GM18505 (cell line): ENCODE measurements at regions not wholly inside any gene's neighbourhood (a gene's known extent, or its start where the extent isn't known, plus 50 kb on each side); places are given as distances from the start of the nearest gene placed in this dataset.

ENCODE experiments used
- ATAC-seq: cut with Tn5 transposase; IDR thresholded peaks from one replicate; pipeline ENCODE4 v1.9.1; 2021; ENCODE audit not compliant: unreplicated experiment
- POLR2A ChIP-seq: IDR thresholded peaks from 4 replicates; pipeline ENCODE4 v1.6.1; 2011; ENCODE audit warnings: borderline replicate concordance; ENCODE audit not compliant: insufficient read depth, insufficient read length; ENCODE audit errors: extremely low read depth

DNA sequence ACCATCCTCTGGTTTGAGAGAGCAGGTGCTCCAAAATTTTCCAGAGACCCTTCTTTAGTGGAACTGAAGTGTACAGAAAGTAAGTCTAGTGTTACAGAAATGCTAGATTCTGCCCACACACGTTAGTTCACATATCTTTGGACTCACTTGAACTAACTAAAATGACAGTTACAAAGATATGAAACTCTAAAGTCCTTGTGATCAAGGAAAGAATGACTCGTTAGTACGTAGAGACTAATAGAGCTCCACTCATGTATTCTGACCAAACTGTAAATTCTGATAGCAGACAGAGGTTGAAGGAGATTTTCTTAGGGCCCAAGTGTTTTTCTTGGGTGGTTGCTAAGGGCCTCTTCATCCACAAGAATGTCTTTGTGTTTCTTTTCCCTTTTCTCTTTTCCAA lies 491.5 kb upstream of the B3GALT2 start:
- no peak for TF ChIP-seq POLR2A
- no peak for ATAC-seq

- TF ChIP-seq POLR2A, result no peak
- ATAC-seq, result no peak
Observed at GRCh38 chr1:193676996-193677549, 490.7 kb upstream of the B3GALT2 start.

GRCh38 chr1:193674292-193674944 lies 488.0 kb upstream of the B3GALT2 start:
- no peak for TF ChIP-seq POLR2A
- ATAC-seq, result no peak

DNA sequence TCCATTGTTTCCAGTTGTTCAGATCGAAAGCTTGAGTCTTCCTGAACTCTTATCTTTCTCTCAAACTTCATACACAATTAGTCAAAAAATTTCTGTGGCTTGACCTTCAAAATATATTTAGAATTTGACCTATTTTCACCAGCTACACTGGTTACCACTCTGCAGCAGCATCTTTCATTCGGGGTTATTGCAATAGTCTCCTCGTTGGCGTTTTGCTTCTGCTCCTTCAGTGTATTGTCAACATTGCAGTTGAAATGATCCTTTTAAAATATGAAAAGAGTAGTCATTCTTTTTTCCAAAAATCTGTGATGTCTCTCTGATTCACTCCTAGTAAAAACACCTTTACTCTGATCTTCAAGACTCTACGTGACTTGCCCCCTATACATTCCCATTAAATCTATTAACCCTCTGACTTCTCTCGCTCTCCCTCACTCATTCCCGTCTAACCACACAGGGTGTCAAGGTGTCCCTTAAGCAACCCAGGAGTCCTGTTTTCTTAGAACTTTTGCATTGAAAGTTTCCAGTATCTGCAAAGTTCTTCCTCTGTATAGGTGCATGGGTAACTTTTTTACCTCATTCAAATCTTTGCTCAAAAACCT lies 480.2 kb upstream of the B3GALT2 start:
- ATAC-seq, result no peak
- no peak for TF ChIP-seq POLR2A

GRCh38 chr1:193663965-193664364 lies 477.6 kb upstream of the B3GALT2 start:
- ATAC-seq, result no peak
- TF ChIP-seq POLR2A, result no peak

- no peak for TF ChIP-seq POLR2A
- ATAC-seq, result no peak
Observed at GRCh38 chr1:193662030-193662429, 475.6 kb upstream of the B3GALT2 start.

DNA sequence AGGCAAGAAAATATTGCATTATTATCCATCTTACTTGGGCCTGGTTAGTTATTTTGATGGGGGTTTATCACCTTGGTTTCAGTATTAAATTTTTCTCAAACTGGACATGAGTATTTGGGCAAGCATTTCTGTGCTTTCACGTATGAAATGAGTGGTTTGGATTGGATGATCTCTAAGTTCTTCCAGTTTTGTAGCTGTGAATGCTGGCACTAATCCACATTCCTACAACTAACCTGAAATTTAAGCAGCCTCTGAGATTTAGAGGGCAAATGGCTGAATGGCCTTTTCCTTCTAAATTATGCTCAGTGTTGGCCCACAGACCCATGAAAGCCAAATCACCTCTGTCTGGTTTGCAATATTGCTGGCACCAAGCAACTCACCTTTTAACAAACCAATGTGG lies 475.0 kb upstream of the B3GALT2 start:
- TF ChIP-seq POLR2A, result no peak
- no peak for ATAC-seq

GRCh38 chr1:193660428-193660827 lies 474.0 kb upstream of the B3GALT2 start:
- no peak for ATAC-seq
- TF ChIP-seq POLR2A, result no peak

- no peak for TF ChIP-seq POLR2A
Observed at GRCh38 chr1:193658691-193659090, 472.3 kb upstream of the B3GALT2 start.

GRCh38 chr1:193658081-193658480 lies 471.7 kb upstream of the B3GALT2 start:
- no peak for TF ChIP-seq POLR2A
- ATAC-seq, result no peak

More at GRCh38 chr1:193658691-193659090, 472.3 kb upstream of the B3GALT2 start:
- ATAC-seq, result no peak

DNA sequence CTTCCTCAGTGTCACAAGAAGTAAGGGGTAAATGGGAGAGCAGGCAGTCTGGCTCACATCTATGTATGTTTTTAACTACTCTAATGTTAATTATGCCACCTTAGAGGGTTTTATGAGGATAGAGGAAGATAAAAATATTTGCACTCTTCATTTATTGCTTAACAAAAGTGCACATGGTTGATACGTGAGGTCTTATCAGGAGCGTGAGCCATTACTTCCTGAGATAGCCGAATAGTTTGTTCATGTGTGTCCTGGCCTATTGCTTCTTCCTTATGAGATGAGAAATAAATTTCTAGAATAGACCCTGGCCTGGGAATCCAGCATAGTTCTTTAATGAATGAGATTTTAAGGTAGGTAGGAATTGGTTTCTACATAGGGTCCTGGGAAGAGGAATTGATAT lies 471.1 kb upstream of the B3GALT2 start:
- no peak for TF ChIP-seq POLR2A
- no peak for ATAC-seq

- TF ChIP-seq POLR2A, result no peak
- no peak for ATAC-seq
Observed at GRCh38 chr1:193656841-193657240, 470.4 kb upstream of the B3GALT2 start.

DNA sequence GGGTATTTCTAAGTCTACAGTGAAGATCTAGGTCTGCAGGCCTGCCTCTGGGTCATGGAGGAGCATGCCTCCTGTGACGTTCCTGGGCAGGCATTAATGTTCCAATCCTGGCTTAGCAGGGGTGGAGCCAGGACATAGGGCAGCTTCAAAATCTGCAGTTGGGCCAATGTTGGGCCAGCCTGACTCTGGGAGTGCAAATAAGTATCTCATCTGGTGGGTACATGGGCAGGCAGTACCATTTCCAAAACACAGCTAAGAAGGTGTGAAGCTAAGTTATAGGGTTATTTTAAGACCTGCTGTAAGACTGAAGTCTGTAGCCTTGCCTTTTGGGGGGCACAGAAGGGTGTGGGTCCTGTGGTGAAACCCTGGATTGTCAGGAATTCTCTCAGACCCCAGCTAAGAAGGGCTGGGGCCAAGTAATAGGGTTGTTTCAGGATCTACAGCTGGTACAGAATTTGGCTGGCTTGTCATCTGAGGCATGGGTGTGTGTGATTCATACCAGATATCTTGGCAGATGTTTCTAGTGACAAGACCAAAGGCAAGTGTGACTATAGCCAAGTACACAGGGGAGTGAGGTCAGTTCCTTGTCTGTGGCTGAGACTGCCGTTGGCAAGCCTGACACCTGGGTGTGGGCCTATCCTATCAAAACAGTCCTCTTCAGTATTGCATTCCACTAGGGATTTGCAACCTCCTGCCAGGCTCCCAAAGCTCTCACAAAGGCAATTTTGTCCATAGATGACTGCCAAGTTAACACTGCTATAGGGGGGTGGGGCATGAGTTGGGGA lies 468.7 kb upstream of the B3GALT2 start:
- no peak for TF ChIP-seq POLR2A
- no peak for ATAC-seq

DNA sequence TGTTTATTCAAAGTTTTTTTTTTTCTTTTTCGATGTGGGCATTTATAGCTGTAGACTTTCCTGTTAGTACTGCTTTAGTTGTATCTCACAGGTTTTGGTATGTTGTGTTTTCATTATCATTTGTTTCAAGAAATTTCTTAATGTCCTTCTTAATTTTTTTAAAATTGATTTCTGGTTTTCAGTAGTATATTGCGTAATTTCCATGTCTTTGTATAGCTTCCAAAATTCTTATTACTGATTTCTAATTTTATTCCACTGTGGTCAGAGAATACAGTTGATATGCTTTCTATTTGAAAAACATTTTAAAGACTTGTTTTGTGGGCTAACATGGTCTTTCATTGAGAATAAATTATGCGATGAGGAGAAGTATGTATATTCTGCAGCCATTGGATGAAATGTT lies 463.2 kb upstream of the B3GALT2 start:
- ATAC-seq, result no peak

DNA sequence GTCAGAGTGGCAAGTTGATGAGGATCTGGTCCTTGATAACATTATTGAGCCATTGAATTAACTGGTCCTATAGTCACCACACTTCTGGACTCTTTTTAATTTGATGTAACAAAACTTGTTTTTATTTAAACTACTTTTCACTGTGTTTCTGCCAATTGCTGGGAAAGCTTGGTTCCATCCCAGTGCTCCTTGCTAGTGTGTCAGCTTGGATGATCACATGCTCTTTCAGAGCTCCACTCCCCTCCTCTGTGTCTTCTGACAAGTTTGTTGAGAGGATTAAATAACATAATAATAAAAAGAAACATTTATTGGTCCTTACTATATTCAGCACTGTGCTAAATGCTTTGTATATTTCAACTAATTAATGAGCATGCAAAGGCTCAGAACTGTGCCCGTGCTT lies 448.5 kb upstream of the B3GALT2 start:
- ATAC-seq, result no peak

More for the DNA sequence above, 463.2 kb upstream of the B3GALT2 start:
- TF ChIP-seq POLR2A, result no peak

More for the DNA sequence above, 448.5 kb upstream of the B3GALT2 start:
- no peak for TF ChIP-seq POLR2A
